Mucosa of descending colon (tissue), 3 donors: ENCODE measurements at regions not wholly inside any gene's neighbourhood (a gene's known extent, or its start where the extent isn't known, plus 50 kb on each side); places are given as distances from the start of the nearest gene placed in this dataset.

ENCODE experiments used
- ATAC-seq: fragments of 200-7000 bp; cut with Tn5 transposase; one replicate; pipeline ENCODE4 v1.9.1; 2020; ENCODE audit warnings: mild to moderate bottlenecking, moderate library complexity
- DNase-seq, 3 donors: peaks; one replicate each; pipeline ENCODE4 v3.0.0-alpha.2; 2020
- H3K36me3 ChIP-seq: fragments of 200-600 bp; one replicate; pipeline ENCODE4 v1.8.0; 2021; ENCODE audit warnings: low read depth, mild to moderate bottlenecking
- H3K4me1 ChIP-seq: fragments of 200-600 bp; one replicate; pipeline ENCODE4 v1.8.0; 2021; ENCODE audit warnings: low read depth, mild to moderate bottlenecking
- H3K4me3 ChIP-seq: fragments of 200-600 bp; one replicate; pipeline ENCODE4 v1.8.0; 2021; ENCODE audit warnings: mild to moderate bottlenecking
- H3K9me3 ChIP-seq: fragments of 200-600 bp; one replicate; pipeline ENCODE4 v1.8.0; 2021; ENCODE audit warnings: mild to moderate bottlenecking
- intact Hi-C, 2 donors: fragments of 100-400 bp; cut with DNase I in 1 of 2; cut with micrococcal nuclease in 1 of 2; formaldehyde crosslinking; loops; one replicate each; pipeline versions ENCODE4 v1.11.0 to v1.11.1; 2022; cut with DNase I, micrococcal nuclease
- TF ChIP-seq, protein P1 (sequence below): fragments of 200-600 bp; IDR thresholded peaks from one replicate; pipeline ENCODE4 v1.8.0; 2022; ENCODE audit warnings: antibody characterized with exemption, mild to moderate bottlenecking
- donor health status: DM: no; HTN: no; CAD: no; lungs with moderate emphysema.
- donor health status: DM: no; HTN: no; CAD: no.
- donor health status: DM: no; HTN: yes; CAD: no.

DNA sequence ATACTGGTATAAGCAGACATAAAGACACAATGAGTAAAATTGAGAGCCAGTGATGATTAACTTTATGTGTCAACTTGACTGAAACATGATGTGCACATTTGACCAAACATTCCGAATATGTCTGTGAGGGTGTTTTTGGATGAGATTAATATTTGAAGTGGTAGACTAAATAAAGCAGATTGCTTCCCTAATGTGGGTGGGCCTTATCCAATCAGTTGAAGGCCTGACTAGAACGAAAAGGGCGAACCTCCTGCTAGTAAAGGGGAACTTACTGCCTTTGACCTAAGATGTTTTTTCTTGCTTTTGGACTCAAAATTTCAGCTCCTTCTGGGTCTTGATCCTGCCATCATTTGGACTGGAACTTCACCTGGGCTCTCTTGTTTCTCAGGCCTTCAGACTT is 1387.7 kb upstream of the CDH6 start:
- intact Hi-C loops, result no loop called here
- H3K4me3 ChIP-seq, result no peak overlapping the region
- no peaks in the 10 kb centered on the region for H3K4me1 ChIP-seq
- H3K9me3 ChIP-seq, result peaks cover 26% of the 10 kb centered on the region
- TF ChIP-seq, protein P1, sequence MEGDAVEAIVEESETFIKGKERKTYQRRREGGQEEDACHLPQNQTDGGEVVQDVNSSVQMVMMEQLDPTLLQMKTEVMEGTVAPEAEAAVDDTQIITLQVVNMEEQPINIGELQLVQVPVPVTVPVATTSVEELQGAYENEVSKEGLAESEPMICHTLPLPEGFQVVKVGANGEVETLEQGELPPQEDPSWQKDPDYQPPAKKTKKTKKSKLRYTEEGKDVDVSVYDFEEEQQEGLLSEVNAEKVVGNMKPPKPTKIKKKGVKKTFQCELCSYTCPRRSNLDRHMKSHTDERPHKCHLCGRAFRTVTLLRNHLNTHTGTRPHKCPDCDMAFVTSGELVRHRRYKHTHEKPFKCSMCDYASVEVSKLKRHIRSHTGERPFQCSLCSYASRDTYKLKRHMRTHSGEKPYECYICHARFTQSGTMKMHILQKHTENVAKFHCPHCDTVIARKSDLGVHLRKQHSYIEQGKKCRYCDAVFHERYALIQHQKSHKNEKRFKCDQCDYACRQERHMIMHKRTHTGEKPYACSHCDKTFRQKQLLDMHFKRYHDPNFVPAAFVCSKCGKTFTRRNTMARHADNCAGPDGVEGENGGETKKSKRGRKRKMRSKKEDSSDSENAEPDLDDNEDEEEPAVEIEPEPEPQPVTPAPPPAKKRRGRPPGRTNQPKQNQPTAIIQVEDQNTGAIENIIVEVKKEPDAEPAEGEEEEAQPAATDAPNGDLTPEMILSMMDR, result no peak
- DNase-seq (no peak), ATAC-seq (no peak)
- H3K36me3 ChIP-seq, result no peaks in the 10 kb centered on the region

DNA sequence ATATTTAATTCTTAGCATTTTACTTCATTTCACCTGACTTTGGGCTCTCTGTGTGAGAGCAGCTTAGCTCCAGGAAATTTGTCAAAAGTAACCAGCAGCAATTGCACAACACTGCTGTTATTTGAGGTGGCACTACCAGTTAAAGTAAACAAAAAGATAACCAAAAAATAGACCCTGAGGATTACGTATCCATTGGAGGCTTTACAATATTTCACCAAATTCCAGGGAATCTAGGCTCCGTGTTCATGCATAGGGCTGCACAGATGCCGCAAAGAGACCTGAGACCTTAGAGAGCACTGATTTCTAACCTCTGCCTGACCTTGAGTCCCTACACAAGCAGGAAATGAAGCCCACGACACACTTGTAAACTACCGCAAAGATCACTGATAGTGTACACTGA is 1392.7 kb upstream of the CDH6 start:
- intact Hi-C loops, result no loop called here
- TF ChIP-seq, protein P1, result no peak
- no peaks in the 10 kb centered on the region for H3K4me1 ChIP-seq
- no peaks in the 10 kb centered on the region for H3K36me3 ChIP-seq
- H3K9me3 ChIP-seq, result peaks cover 9% of the 10 kb centered on the region
- H3K4me3 ChIP-seq, result no peak overlapping the region
- ATAC-seq, result no peak
- DNase-seq, result no peak

DNA sequence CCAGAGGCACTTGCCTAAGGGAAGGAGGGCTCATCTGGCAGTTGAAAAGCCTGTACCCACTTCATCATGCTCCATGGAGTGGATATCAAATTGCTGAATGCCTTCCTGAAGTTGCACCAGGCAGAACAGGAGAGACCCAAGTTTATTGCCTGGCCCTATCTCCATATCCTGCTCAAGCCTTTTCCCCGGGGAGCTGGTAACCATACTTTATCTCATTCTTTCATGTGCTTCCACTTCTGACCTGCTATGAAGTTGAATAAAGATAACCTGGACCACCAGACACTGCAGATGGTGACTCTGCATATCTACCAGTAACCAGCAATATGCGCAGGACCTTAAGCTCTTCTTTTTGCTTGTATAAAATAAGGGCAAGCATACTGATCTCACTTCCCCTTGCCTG is 1397.5 kb upstream of the CDH6 start:
- TF ChIP-seq, protein P1, result no peak
- Histone ChIP-seq H3K4me3 (no peak overlapping the region), H3K9me3 (peaks cover 8% of the 10 kb centered on the region), H3K36me3 (no peaks in the 10 kb centered on the region), H3K4me1 (no peaks in the 10 kb centered on the region)
- no peak for DNase-seq
- intact Hi-C loops, result no loop called here
- ATAC-seq, result no peak

DNA sequence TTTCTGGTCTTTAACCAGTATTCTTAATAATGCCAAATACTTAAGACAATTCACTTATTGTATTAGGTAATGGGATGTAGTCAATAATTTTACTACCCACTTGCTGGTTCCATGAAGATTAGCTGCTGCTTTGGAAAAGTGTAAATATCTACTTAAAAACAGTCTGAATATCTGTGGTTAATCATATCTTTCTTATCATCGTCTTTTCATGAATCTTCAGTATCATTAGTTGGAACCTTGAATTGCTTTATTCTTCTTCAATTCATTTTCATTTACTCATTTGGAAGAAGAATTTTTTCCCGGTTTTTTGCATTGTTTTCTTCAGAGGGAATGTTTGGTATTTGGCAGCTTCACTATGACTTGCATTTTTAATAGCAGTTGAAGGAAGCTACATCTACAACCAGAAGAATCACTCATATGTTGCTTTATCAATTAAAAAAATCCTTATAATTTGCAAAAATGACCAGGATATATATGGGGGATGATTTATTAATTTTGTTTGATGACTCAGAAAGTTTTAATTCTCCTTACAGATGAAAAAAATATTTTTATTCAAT is 1398.3 kb upstream of the CDH6 start:
- no peaks in the 10 kb centered on the region for H3K36me3 ChIP-seq
- DNase-seq (no peak), ATAC-seq (no peak)
- TF ChIP-seq, protein P1, result no peak
- no peak overlapping the region for H3K4me3 ChIP-seq
- intact Hi-C loops, result no loop called here
- H3K4me1 ChIP-seq, result no peaks in the 10 kb centered on the region
- peaks cover 2% of the 10 kb centered on the region for H3K9me3 ChIP-seq

DNA sequence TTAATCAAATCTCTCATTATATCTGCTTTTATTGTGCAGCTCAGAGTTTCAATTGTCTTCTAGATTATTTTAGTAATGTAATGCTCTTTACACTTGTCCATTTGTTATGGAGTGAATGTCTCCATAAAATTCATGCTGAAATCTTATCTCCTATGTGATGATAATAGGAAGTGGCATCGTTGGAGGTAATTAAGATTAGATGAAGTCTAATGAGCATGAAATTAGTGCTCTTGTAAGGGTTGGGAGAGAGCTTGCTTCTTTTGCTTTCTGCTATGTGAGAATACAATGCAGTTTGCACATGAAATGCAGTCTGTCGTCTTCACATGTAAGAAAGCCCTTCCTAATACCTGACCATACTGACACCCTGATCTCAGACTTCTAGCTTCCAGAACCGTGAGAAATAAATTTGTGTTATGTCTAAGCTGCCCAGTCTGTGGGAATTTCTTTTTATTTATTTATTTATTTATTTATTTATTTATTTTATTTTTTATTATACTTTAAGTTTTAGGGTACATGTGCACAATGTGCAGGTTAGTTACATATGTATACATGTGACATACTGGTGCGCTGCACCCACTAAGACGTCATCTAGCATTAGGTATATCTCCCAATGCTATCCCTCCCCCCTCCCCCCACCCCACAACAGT is 1399.2 kb upstream of the CDH6 start:
- Histone ChIP-seq H3K9me3 (peaks cover 3% of the 10 kb centered on the region), H3K36me3 (no peaks in the 10 kb centered on the region), H3K4me1 (no peaks in the 10 kb centered on the region), H3K4me3 (no peak overlapping the region)
- TF ChIP-seq, protein P1, result no peak
- ATAC-seq, result no peak
- no peak for DNase-seq
- intact Hi-C loops, result no loop called here

DNA sequence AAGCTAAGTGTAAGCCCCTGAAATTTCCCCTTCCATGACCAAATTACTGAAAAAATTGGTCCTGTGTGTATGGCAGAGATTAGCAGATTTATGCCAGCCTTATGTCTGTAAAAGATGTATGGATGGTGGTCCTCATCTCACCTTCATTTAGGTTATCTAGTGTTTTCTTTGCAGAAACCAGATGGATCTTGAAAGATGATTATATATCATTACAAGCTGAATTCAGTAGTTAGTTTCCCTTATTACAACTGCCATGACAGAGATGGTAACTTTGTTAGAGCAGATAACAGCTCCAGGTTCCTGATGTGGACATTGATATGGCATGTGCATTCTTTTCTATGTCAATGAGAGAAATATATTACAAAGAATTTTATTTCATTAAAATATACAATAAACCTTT is 1403.2 kb upstream of the CDH6 start:
- no peak for ATAC-seq
- TF ChIP-seq, protein P1, result no peak
- Histone ChIP-seq H3K4me3 (no peak overlapping the region), H3K36me3 (no peaks in the 10 kb centered on the region), H3K9me3 (peaks cover 11% of the 10 kb centered on the region), H3K4me1 (no peaks in the 10 kb centered on the region)
- DNase-seq, result no peak
- intact Hi-C loops, result no loop called here
